Heart right ventricle (tissue), 16 donors: ENCODE measurements at regions not wholly inside any gene's neighbourhood (a gene's known extent, or its start where the extent isn't known, plus 50 kb on each side); places are given as distances from the start of the nearest gene placed in this dataset.

Source experiments
- ATAC-seq, 8 donors: fragments of 200-7000 bp; cut with Tn5 transposase; one replicate each; pipeline ENCODE4 v1.9.1; 2020; ENCODE audit warnings: mild to moderate bottlenecking in 8 of 8, moderate library complexity in 8 of 8, moderate number of reproducible peaks in 1 of 8
- DNase-seq, 2 donors: peaks; one replicate each; pipeline ENCODE4 v3.0.0-alpha.2; 2020
- H3K27ac ChIP-seq, 10 donors: fragments of 200-600 bp; sonication (generic) in 2 of 10; one replicate each; pipeline versions ENCODE4 v1.5.0 to v1.8.0; 2020 to 2022; ENCODE audit warnings: mild to moderate bottlenecking in 3 of 10
- H3K27me3 ChIP-seq, 7 donors: fragments of 200-600 bp; one replicate each; pipeline ENCODE4 v1.8.0; 2021 to 2022; ENCODE audit warnings: mild to moderate bottlenecking in 2 of 7
- H3K36me3 ChIP-seq, 9 donors: fragments of 200-600 bp; sonication (generic) in 1 of 9; one replicate each; pipeline versions ENCODE4 v1.5.0 to v1.8.0; 2020 to 2022; ENCODE audit warnings: mild to moderate bottlenecking in 2 of 9
- H3K4me1 ChIP-seq, 9 donors: fragments of 200-600 bp; sonication (generic) in 1 of 9; one replicate each; pipeline versions ENCODE4 v1.5.0 to v1.8.0; 2020 to 2022; ENCODE audit warnings: mild to moderate bottlenecking in 4 of 9
- H3K4me3 ChIP-seq, 10 donors: fragments of 200-600 bp; sonication (generic) in 2 of 10; one replicate each; pipeline versions ENCODE4 v1.5.0 to v1.8.0; 2020 to 2022; ENCODE audit warnings: mild to moderate bottlenecking in 7 of 10, moderate library complexity in 2 of 10
- H3K9me3 ChIP-seq, 11 donors: fragments of 200-600 bp in 10 of 11; sonication (generic) in 2 of 11; one replicate each; pipeline versions ENCODE4 v1.5.0 to v1.8.0; 2013 to 2022; ENCODE audit warnings: mild to moderate bottlenecking in 2 of 11, control low read depth in 1 of 11, moderate library complexity in 1 of 11
- WGBS, 2 donors: extraction: QIAGEN DNeasy Blood & Tissue Kit; methylation state at CpG; one replicate each; pipeline ENCODE4 v1.1.7; 2013; ENCODE audit warnings: inconsistent platforms in 1 of 2; 5-methylcytosine and 5-hydroxymethylcytosine counted together
- intact Hi-C, 10 donors: fragments of 100-400 bp; cut with DNase I; formaldehyde crosslinking; loops; one replicate each; pipeline versions ENCODE4 v1.11.1 to v1.14.2; 2022
- TF ChIP-seq, protein P1 (sequence below), 9 donors: fragments of 200-600 bp; sonication (generic) in 2 of 9; IDR thresholded peaks; one replicate each; pipeline versions ENCODE4 v1.5.0 to v1.8.0; 2021 to 2022; ENCODE audit warnings: antibody characterized with exemption in 9 of 9, mild to moderate bottlenecking in 5 of 9, moderate library complexity in 1 of 9
- donor health status: Arrhythmogenic right ventricular cardiomyopathy.
- donor health status: ischemic (EF 13 %, LVEDD 7.1; RV severe dilation, severe dysfunction).
- donor health status: healthy with polysubstance abuse.
- donor health status: DM: no; HTN: yes; CAD: no.
- donor health status: DM: no; HTN: no; CAD: no.
- donor health status: ischemic (EF 25% LVEDD 6.9; RV normal size, moderate dysfunction).
- donor health status: ischemic (EF 25% LVEDD 5.7; RV mildly dilated, moderate dysfunction).
- donor health status: healthy.
- donor health status: DM: yes; HTN: yes; CAD: no.
- donor health status: Ischemic cardiomyopathy.
- donor health status: ischemic (EF 35%, LVEDD 5.7; RV mildly dilated, moderate dysfunction).
- donor health status: nonischemic (EF 11% LVEDD 7.7; RV severe dilation, severe dysfunction).
- donor health status: DM: yes; HTN: yes; CAD: no.
- donor health status: PGD.
- donor health status: ischemic (EF 29% LVEDD 5.4; RV normal size, mild dysfunction).
- donor health status: nonischemic (EF 23%, LVEDD 6.1; RV moderate dilation, normal function).

DNA sequence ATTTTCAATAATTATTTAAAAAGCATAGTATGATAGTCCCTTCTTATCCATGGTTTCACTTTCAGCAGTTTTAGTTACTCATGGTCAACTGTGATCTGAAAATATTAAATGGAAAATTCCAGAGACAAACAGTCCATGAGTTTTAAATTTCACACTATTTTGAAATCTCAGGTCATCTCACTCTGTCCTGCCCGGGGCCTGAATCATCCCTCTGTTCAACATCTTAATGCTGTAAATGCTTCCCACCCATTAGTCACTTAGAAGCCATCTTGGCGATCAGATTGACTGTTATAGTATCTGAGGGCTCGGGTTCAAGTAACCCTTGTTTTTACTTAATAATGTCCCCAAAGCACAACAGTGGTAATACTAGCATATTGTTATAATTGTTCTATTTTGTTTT is 1509.3 kb downstream of the FAM181B start:
- Histone ChIP-seq H3K27me3 (no peaks in the 10 kb centered on the region), H3K27ac (no peak overlapping the region), H3K9me3 (peaks cover 0 to 5% (median 0%) of the 10 kb centered on the region in 11 donors), H3K4me1 (no peaks in the 10 kb centered on the region), H3K4me3 (no peak overlapping the region), H3K36me3 (no peaks in the 10 kb centered on the region)
- ATAC-seq (no peak), DNase-seq (no peak)
- TF ChIP-seq, protein P1, sequence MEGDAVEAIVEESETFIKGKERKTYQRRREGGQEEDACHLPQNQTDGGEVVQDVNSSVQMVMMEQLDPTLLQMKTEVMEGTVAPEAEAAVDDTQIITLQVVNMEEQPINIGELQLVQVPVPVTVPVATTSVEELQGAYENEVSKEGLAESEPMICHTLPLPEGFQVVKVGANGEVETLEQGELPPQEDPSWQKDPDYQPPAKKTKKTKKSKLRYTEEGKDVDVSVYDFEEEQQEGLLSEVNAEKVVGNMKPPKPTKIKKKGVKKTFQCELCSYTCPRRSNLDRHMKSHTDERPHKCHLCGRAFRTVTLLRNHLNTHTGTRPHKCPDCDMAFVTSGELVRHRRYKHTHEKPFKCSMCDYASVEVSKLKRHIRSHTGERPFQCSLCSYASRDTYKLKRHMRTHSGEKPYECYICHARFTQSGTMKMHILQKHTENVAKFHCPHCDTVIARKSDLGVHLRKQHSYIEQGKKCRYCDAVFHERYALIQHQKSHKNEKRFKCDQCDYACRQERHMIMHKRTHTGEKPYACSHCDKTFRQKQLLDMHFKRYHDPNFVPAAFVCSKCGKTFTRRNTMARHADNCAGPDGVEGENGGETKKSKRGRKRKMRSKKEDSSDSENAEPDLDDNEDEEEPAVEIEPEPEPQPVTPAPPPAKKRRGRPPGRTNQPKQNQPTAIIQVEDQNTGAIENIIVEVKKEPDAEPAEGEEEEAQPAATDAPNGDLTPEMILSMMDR (IDR thresholded peaks at IDR 0.05): no peak
- 81 to 82% methylated on average over 3 of the region's 3 CpGs for WGBS, 2 donors
- intact Hi-C loops: no loop called here

DNA sequence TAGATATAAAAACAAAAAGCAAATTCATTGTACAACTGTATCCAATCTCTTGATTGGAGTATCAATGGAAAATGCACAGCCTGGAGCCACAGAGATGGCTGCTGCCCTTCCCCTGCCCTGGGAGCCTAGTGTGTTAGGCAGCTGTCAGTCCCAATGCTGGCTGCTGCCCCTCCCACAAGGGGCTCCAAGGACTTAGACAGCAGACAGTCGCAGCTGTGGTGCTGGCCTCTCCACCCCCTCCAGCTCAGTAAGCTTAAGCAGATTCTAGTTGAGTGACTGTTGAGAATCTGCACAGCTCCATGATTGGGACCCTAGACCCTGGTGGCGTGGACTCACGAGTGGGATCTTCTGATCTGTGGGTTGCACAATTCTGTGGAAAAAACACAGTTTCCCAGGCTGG is 1511.2 kb downstream of the FAM181B start:
- Histone ChIP-seq H3K27ac (no peak overlapping the region), H3K27me3 (no peaks in the 10 kb centered on the region), H3K4me1 (no peaks in the 10 kb centered on the region), H3K4me3 (no peak overlapping the region), H3K9me3 (peaks cover 0 to 5% (median 0%) of the 10 kb centered on the region in 11 donors), H3K36me3 (no peaks in the 10 kb centered on the region)
- ATAC-seq (no peak), DNase-seq (no peak)
- intact Hi-C loops: no loop called here
- TF ChIP-seq, protein P1 (IDR thresholded peaks at IDR 0.05): no peak
- WGBS, 2 donors: 70 to 72% methylated on average over 3 of the region's 3 CpGs

DNA sequence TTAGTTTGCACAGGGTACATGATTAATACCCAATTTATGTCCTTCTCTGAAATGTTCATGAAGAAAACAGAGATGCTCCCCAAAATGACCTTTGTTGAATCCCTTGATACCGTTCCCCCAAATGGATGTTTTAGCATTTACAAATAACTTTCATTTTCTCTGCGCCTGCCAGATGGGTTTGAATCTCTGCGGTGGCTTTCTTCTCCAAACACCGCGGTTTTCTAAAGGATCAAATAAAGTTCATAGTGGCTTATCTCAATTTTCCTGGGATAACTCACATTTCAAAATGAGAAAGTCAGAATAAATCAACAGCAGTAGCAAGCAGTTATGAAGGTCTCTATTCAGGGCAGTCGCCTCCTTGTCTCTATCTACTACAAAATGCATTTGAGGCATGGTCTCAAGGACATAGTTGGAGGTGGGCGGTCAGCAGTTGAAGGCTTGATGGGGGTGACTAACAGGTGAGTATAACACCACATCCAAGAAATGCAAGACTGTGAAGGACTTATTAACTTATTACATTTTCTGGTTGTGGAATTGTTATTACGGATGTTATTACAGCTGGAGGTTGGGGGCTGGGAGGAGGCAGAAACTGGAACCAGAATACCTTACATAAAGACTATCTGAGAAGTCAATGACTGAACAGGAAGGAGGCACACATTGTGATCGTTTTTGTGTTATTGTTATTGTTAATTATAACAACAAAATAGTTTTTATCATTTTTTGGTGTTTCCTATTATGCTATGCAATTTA is 1513.3 kb downstream of the FAM181B start:
- no peaks in the 10 kb centered on the region for H3K27me3 ChIP-seq
- no peaks in the 10 kb centered on the region for H3K4me1 ChIP-seq
- ATAC-seq (no peak), DNase-seq (no peak)
- no peaks in the 10 kb centered on the region for H3K9me3 ChIP-seq
- intact Hi-C loops: no loop called here
- 68 to 80% methylated on average over 9 of the region's 9 CpGs for WGBS, 2 donors
- no peak overlapping the region for H3K27ac ChIP-seq
- TF ChIP-seq, protein P1 (IDR thresholded peaks at IDR 0.05): no peak
- peak overlapping the region in 2 of 10 donors; percentile 9 to 14 for H3K4me3 ChIP-seq
- H3K36me3 ChIP-seq: no peaks in the 10 kb centered on the region

GRCh38 chr11:81219661-81220060 is 1514.0 kb downstream of the FAM181B start:
- Histone ChIP-seq H3K27me3 (no peaks in the 10 kb centered on the region), H3K4me1 (no peaks in the 10 kb centered on the region), H3K27ac (no peak overlapping the region), H3K4me3 (peak overlapping the region in 1 of 10 donors; percentile 9), H3K9me3 (no peaks in the 10 kb centered on the region), H3K36me3 (no peaks in the 10 kb centered on the region)
- ATAC-seq (no peak), DNase-seq (no peak)
- TF ChIP-seq, protein P1 (IDR thresholded peaks at IDR 0.05): no peak
- intact Hi-C loops: no loop called here
- 84 to 86% methylated on average over 1 of the region's 1 CpG for WGBS, 2 donors
